ENCODE measurements at regions not wholly inside any gene's neighbourhood (a gene's known extent, or its start where the extent isn't known, plus 50 kb on each side); places are given as distances from the start of the nearest gene placed in this dataset.

GRCh38 chr4:95949136-95949765 lies 109.4 kb downstream of the PDHA2 start:
- TF ChIP-seq CTCF (IDR thresholded peaks at IDR 0.05) = no peak
- TF ChIP-seq POLR2A (IDR thresholded peaks at IDR 0.05) = no peak
